PC-3 (cell line): ENCODE measurements at regions not wholly inside any gene's neighbourhood (a gene's known extent, or its start where the extent isn't known, plus 50 kb on each side); places are given as distances from the start of the nearest gene placed in this dataset.

ENCODE experiments used
- ATAC-seq: fragments of 200-7000 bp; cut with Tn5 transposase; 2 replicates; pipeline ENCODE4 v1.9.1; 2020; ENCODE audit warnings: mild to moderate bottlenecking, moderate library complexity
- BruUV-seq: library from RNA; stranded (reverse); fragments of 400-500 nt; replicated peaks from 2 replicates; lab custom pipeline; 2021; lab: Mats Ljungman, UMichigan
- CTCF ChIA-PET: fragments of 300-600 bp; sonication (Branson Sonifier 250); formaldehyde crosslinking; loops from one replicate; lab custom pipeline; 2022; ENCODE audit warnings: antibody characterized with exemption; lab: Charles Lee
- POLR2A ChIA-PET: fragments of 300-600 bp; sonication (Branson Sonifier 250); formaldehyde crosslinking; loops from one replicate; lab custom pipeline; 2022; ENCODE audit warnings: antibody characterized with exemption; ENCODE audit not compliant: unreplicated experiment; lab: Charles Lee
- DNase-seq: peaks from one replicate; pipeline ENCODE4 v3.0.0-alpha.2; 2015
- H2AFZ ChIP-seq: fragments of 300-600 bp; sonication (generic); 2 replicates; pipeline ENCODE4 v1.6.0; 2016; ENCODE audit warnings: antibody characterized with exemption, low read length
- H3F3A ChIP-seq: fragments of 300-600 bp; sonication (generic); one replicate; pipeline ENCODE4 v1.6.0; 2017; ENCODE audit warnings: antibody characterized with exemption, low read length, control low read depth, mild to moderate bottlenecking; ENCODE audit not compliant: unreplicated experiment
- H3K27ac ChIP-seq: fragments of 300-600 bp; sonication (generic); 2 replicates; pipeline ENCODE4 v1.5.1; 2016; ENCODE audit warnings: mild to moderate bottlenecking, low read length
- H3K27me3 ChIP-seq: fragments of 300-600 bp; sonication (generic); 2 replicates; pipeline ENCODE4 v1.6.1; 2016; ENCODE audit warnings: low read length, mixed read lengths
- H3K36me3 ChIP-seq: fragments of 300-600 bp; sonication (generic); 2 replicates; pipeline ENCODE4 v1.6.1; 2016; ENCODE audit warnings: low read depth, mixed run types, low read length, mixed read lengths
- H3K4me1 ChIP-seq: fragments of 300-600 bp; sonication (generic); 2 replicates; pipeline ENCODE4 v1.5.1; 2016; ENCODE audit warnings: low read length; ENCODE audit not compliant: insufficient read depth
- H3K4me2 ChIP-seq: fragments of 300-600 bp; sonication (generic); 2 replicates; pipeline ENCODE4 v1.6.0; 2016; ENCODE audit warnings: low read length
- H3K4me3 ChIP-seq: fragments of 300-600 bp; sonication (generic); 2 replicates; pipeline ENCODE4 v1.5.1; 2016; ENCODE audit warnings: mild to moderate bottlenecking, low read length, mixed read lengths
- H3K79me2 ChIP-seq: fragments of 300-600 bp; sonication (generic); 2 replicates; pipeline ENCODE4 v1.6.1; 2017; ENCODE audit warnings: low read length, mixed read lengths
- H3K9ac ChIP-seq: fragments of 300-600 bp; sonication (generic); 2 replicates; pipeline ENCODE4 v1.6.0; 2016; ENCODE audit warnings: mild to moderate bottlenecking, low read length
- H3K9me2 ChIP-seq: fragments of 300-600 bp; sonication (generic); replicated peaks from 2 replicates; pipeline ENCODE4 v1.6.1; 2016; ENCODE audit warnings: mixed run types, low read length, mixed read lengths
- H3K9me3 ChIP-seq: fragments of 300-600 bp; sonication (generic); 2 replicates; pipeline ENCODE4 v1.6.1; 2016; ENCODE audit warnings: low read length, mixed read lengths
- H4K20me1 ChIP-seq: fragments of 300-600 bp; sonication (generic); 2 replicates; pipeline ENCODE4 v1.6.1; 2016; ENCODE audit warnings: low read length, mixed read lengths
- EZH2 ChIP-seq: fragments of 300-600 bp; sonication (generic); IDR thresholded peaks from one replicate; pipeline ENCODE4 v1.6.1; 2017; ENCODE audit warnings: antibody characterized with exemption, mild to moderate bottlenecking, low read length; ENCODE audit not compliant: unreplicated experiment
- EZH2phosphoT487 ChIP-seq: fragments of 300-600 bp; sonication (generic); IDR thresholded peaks from 2 replicates; pipeline ENCODE4 v1.6.1; 2018; ENCODE audit warnings: mild to moderate bottlenecking, antibody characterized with exemption, low read length, borderline replicate concordance
- intact Hi-C: fragments of 100-400 bp; cut with micrococcal nuclease; formaldehyde crosslinking; loops from 2 replicates; pipeline ENCODE4 v1.9.0; 2023
- TF ChIP-seq, protein P1 (sequence below): fragments of 300-600 bp; sonication (generic); conservative IDR thresholded peaks from 2 replicates; pipeline ENCODE4 v1.5.1; 2017; ENCODE audit warnings: antibody characterized with exemption, low read depth, mild to moderate bottlenecking, low read length

GRCh38 chr10:28199941-28200340, 102.9 kb downstream of the MPP7 start:
- ChIA-PET CTCF (no interaction called here), POLR2A (interaction anchor here (0.7 to 0.8 kb wide), 2 partner anchors 122 to 320 kb away, joined by 3 to 4 read pairs; no protein-coding TSS in a partner anchor)

GRCh38 chr10:28190196-28190595, 112.7 kb downstream of the MPP7 start:
- H3K9ac ChIP-seq, result no peak overlapping the region
- TF ChIP-seq EZH2phosphoT487 (no peak), EZH2 (no peak)
- TF ChIP-seq, protein P1, sequence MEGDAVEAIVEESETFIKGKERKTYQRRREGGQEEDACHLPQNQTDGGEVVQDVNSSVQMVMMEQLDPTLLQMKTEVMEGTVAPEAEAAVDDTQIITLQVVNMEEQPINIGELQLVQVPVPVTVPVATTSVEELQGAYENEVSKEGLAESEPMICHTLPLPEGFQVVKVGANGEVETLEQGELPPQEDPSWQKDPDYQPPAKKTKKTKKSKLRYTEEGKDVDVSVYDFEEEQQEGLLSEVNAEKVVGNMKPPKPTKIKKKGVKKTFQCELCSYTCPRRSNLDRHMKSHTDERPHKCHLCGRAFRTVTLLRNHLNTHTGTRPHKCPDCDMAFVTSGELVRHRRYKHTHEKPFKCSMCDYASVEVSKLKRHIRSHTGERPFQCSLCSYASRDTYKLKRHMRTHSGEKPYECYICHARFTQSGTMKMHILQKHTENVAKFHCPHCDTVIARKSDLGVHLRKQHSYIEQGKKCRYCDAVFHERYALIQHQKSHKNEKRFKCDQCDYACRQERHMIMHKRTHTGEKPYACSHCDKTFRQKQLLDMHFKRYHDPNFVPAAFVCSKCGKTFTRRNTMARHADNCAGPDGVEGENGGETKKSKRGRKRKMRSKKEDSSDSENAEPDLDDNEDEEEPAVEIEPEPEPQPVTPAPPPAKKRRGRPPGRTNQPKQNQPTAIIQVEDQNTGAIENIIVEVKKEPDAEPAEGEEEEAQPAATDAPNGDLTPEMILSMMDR, result no peak
- ATAC-seq, result no peak
- no peaks in the 10 kb centered on the region for H3K9me3 ChIP-seq
- H4K20me1 ChIP-seq, result no peaks in the 10 kb centered on the region
- H3K9me2 ChIP-seq, result no peaks in the 10 kb centered on the region
- ChIA-PET CTCF (no interaction called here), POLR2A (no interaction called here)
- no peak overlapping the region for H2AFZ ChIP-seq
- no peak overlapping the region for H3K4me3 ChIP-seq
- BruUV-seq, result no TSS peak
- intact Hi-C loops, result no loop called here
- H3K79me2 ChIP-seq, result no peaks in the 10 kb centered on the region
- H3K4me1 ChIP-seq, result no peaks in the 10 kb centered on the region
- no peaks in the 10 kb centered on the region for H3K27me3 ChIP-seq
- no peaks in the 10 kb centered on the region for H3F3A ChIP-seq
- H3K36me3 ChIP-seq, result no peaks in the 10 kb centered on the region
- no peak overlapping the region for H3K4me2 ChIP-seq
- H3K27ac ChIP-seq, result no peak overlapping the region
- DNase-seq, result no peak

More at GRCh38 chr10:28199941-28200340, 102.9 kb downstream of the MPP7 start:
- no peaks in the 10 kb centered on the region for H3K79me2 ChIP-seq
- H3K27me3 ChIP-seq, result no peaks in the 10 kb centered on the region
- DNase-seq, result no peak
- H3K27ac ChIP-seq, result peak overlapping the region; percentile 84
- peak overlapping the region; percentile 55 for H3K4me2 ChIP-seq
- H3K36me3 ChIP-seq, result no peaks in the 10 kb centered on the region
- no peaks in the 10 kb centered on the region for H3K9me3 ChIP-seq
- TF ChIP-seq, protein P1, result no peak
- TF ChIP-seq EZH2phosphoT487, result no peak
- no peak for TF ChIP-seq EZH2
- H3K9ac ChIP-seq, result peak overlapping the region; percentile 63
- no peak overlapping the region for H2AFZ ChIP-seq
- no peaks in the 10 kb centered on the region for H4K20me1 ChIP-seq
- no peak overlapping the region for H3K4me3 ChIP-seq
- no TSS peak for BruUV-seq
- no peak for ATAC-seq
- H3K9me2 ChIP-seq, result no peaks in the 10 kb centered on the region
- H3F3A ChIP-seq, result no peaks in the 10 kb centered on the region
- H3K4me1 ChIP-seq, result peaks cover 39% of the 10 kb centered on the region
- intact Hi-C loops, result loop anchor here (2.0 to 5.0 kb wide), 2 partner anchors 19 to 42 kb away; no protein-coding TSS in a partner anchor

- ChIA-PET POLR2A (no interaction called here), CTCF (no interaction called here)
- intact Hi-C loops, result no loop called here
- H3K4me1 ChIP-seq, result no peaks in the 10 kb centered on the region
- no TSS peak for BruUV-seq
- no peaks in the 10 kb centered on the region for H4K20me1 ChIP-seq
- H3K4me2 ChIP-seq, result no peak overlapping the region
- no peak overlapping the region for H2AFZ ChIP-seq
- no peaks in the 10 kb centered on the region for H3F3A ChIP-seq
- ATAC-seq, result no peak
- H3K27ac ChIP-seq, result no peak overlapping the region
- no peaks in the 10 kb centered on the region for H3K27me3 ChIP-seq
- no peaks in the 10 kb centered on the region for H3K36me3 ChIP-seq
- no peaks in the 10 kb centered on the region for H3K9me2 ChIP-seq
- TF ChIP-seq EZH2phosphoT487, result no peak
- TF ChIP-seq, protein P1, result no peak
- no peak overlapping the region for H3K9ac ChIP-seq
- no peak overlapping the region for H3K4me3 ChIP-seq
- DNase-seq, result no peak
- H3K79me2 ChIP-seq, result no peaks in the 10 kb centered on the region
- H3K9me3 ChIP-seq, result no peaks in the 10 kb centered on the region
Observed at GRCh38 chr10:28188526-28188925, 114.3 kb downstream of the MPP7 start.
